ENCODE measurements at regions not wholly inside any gene's neighbourhood (a gene's known extent, or its start where the extent isn't known, plus 50 kb on each side); places are given as distances from the start of the nearest gene placed in this dataset.

GRCh38 chr6:170030821-170031471 is 259.9 kb downstream of the DLL1 start:
- TF ChIP-seq CTCF (IDR thresholded peaks at IDR 0.05; ENCODE audit: low read depth, low read length) = no peak
- H3K4me3 ChIP-seq (ENCODE audit: low read depth, low read length) = no peak overlapping the region

- no peak for TF ChIP-seq CTCF (IDR thresholded peaks at IDR 0.05; ENCODE audit: low read depth, low read length)
- no peak overlapping the region for H3K4me3 ChIP-seq (ENCODE audit: low read depth, low read length)
Observed at GRCh38 chr6:170030284-170030815, 260.5 kb downstream of the DLL1 start.

- TF ChIP-seq CTCF (IDR thresholded peaks at IDR 0.05; ENCODE audit: low read depth, low read length) = no peak
- H3K4me3 ChIP-seq (ENCODE audit: low read depth, low read length) = no peak overlapping the region
Observed at GRCh38 chr6:170029416-170030283, 261.2 kb downstream of the DLL1 start.

- TF ChIP-seq CTCF (IDR thresholded peaks at IDR 0.05; ENCODE audit: low read depth, low read length) = no peak
- H3K4me3 ChIP-seq (ENCODE audit: low read depth, low read length) = no peak overlapping the region
Observed at GRCh38 chr6:170028629-170029345, 262.1 kb downstream of the DLL1 start.

- no peak for TF ChIP-seq CTCF (IDR thresholded peaks at IDR 0.05; ENCODE audit: low read depth, low read length)
- no peak overlapping the region for H3K4me3 ChIP-seq (ENCODE audit: low read depth, low read length)
Observed at GRCh38 chr6:170027647-170028043, 263.2 kb downstream of the DLL1 start.

GRCh38 chr6:170026751-170027646 is 263.9 kb downstream of the DLL1 start:
- TF ChIP-seq CTCF (IDR thresholded peaks at IDR 0.05; ENCODE audit: low read depth, low read length) = no peak
- no peak overlapping the region for H3K4me3 ChIP-seq (ENCODE audit: low read depth, low read length)

All from WI38 (cell line).